ENCODE measurements at regions not wholly inside any gene's neighbourhood (a gene's known extent, or its start where the extent isn't known, plus 50 kb on each side); places are given as distances from the start of the nearest gene placed in this dataset.
"Not testable (repeated sequence)": the region's sequence is repeated elsewhere in the genome, so short reads cannot be mapped to it uniquely, and the experiment has no call there.

GRCh38 chr6:144922120-144922722, 637.1 kb downstream of the UTRN start:
- H3K79me2 ChIP-seq (ENCODE audit: low read length) = peaks cover 15% of the 10 kb centered on the region
- no peak overlapping the region for H2AFZ ChIP-seq (ENCODE audit: low read length)
- H3K27ac ChIP-seq (ENCODE audit: low read length) = peak overlapping the region; percentile 90
- H3K36me3 ChIP-seq (ENCODE audit: low read depth, low read length) = no peaks in the 10 kb centered on the region
- no peak overlapping the region for H3K4me3 ChIP-seq (ENCODE audit: low read length)
- no peaks in the 10 kb centered on the region for H3F3A ChIP-seq (ENCODE audit: low read length, unreplicated experiment)
- POLR2A ChIA-PET (ENCODE audit: unreplicated experiment) = no interaction called here
- TF ChIP-seq EZH2phosphoT487 (IDR thresholded peaks at IDR 0.05; ENCODE audit: borderline replicate concordance, low read length) = no peak
- TF ChIP-seq, protein P1, sequence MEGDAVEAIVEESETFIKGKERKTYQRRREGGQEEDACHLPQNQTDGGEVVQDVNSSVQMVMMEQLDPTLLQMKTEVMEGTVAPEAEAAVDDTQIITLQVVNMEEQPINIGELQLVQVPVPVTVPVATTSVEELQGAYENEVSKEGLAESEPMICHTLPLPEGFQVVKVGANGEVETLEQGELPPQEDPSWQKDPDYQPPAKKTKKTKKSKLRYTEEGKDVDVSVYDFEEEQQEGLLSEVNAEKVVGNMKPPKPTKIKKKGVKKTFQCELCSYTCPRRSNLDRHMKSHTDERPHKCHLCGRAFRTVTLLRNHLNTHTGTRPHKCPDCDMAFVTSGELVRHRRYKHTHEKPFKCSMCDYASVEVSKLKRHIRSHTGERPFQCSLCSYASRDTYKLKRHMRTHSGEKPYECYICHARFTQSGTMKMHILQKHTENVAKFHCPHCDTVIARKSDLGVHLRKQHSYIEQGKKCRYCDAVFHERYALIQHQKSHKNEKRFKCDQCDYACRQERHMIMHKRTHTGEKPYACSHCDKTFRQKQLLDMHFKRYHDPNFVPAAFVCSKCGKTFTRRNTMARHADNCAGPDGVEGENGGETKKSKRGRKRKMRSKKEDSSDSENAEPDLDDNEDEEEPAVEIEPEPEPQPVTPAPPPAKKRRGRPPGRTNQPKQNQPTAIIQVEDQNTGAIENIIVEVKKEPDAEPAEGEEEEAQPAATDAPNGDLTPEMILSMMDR (conservative IDR thresholded peaks at IDR 0.05; ENCODE audit: low read depth, low read length) = no peak
- TF ChIP-seq EZH2 (IDR thresholded peaks at IDR 0.05; ENCODE audit: low read length, unreplicated experiment) = no peak
- H3K9me3 ChIP-seq (ENCODE audit: low read length) = no peaks in the 10 kb centered on the region
- H4K20me1 ChIP-seq (ENCODE audit: low read length) = no peaks in the 10 kb centered on the region
- peaks cover 29% of the 10 kb centered on the region for H3K4me1 ChIP-seq (ENCODE audit: insufficient read depth, low read length)
- CTCF ChIA-PET = no interaction called here
- DNase-seq (peak; percentile 4), ATAC-seq (peak; percentile 56)
- H3K4me2 ChIP-seq (ENCODE audit: low read length) = peak overlapping the region; percentile 59; the same call in 1 of the 2 replicates
- intact Hi-C loops (cut with micrococcal nuclease) = loop anchor here (5.0 kb wide), 1 partner anchor 125 kb away; no protein-coding TSS in a partner anchor
- H3K9ac ChIP-seq (ENCODE audit: low read length) = peak overlapping the region; percentile 72
- no peaks in the 10 kb centered on the region for H3K27me3 ChIP-seq (ENCODE audit: low read length)
- H3K9me2 ChIP-seq (replicated peaks; ENCODE audit: low read length) = no peaks in the 10 kb centered on the region
- BruUV-seq (replicated peaks) = no TSS peak

DNA sequence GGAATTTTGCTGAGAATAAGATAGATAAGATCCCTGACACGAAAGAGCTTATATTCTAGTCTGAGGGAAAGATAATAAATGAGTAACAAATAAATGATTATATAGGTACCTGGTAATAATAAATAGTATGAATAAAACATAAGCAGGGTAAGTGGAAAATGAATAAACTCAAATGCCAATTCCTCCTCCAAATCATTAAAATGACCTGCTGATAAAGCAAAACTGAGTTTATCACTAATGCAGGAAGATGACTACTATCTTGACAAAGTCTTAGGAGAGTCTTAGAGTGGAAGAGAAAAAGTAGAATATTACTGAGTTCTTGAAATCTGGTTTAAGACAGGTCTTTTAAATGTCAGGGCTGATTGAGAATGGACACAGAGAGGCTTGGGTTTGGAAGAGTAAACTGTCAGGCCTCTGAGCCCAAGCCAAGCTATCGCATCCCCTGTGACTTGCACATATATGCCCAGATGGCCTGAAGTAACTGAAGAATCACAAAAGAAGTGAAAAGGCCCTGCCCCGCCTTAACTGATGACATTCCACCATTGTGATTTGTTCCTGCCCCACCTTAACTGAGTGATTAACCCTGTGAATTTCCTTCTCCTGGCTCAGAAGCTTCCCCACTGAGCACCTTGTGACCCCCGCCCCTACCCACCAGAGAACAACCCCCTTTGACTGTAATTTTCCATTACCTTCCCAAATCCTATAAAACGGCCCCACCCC, 637.8 kb downstream of the UTRN start:
- Histone ChIP-seq H3K79me2 (ENCODE audit: low read length) (peaks cover 15% of the 10 kb centered on the region), H3K27ac (ENCODE audit: low read length) (peak overlapping the region; percentile 90), H3K4me3 (ENCODE audit: low read length) (peak overlapping the region; percentile 43; the same call in 1 of the 2 replicates), H3K4me1 (ENCODE audit: insufficient read depth, low read length) (peaks cover 29% of the 10 kb centered on the region), H3K9ac (ENCODE audit: low read length) (peak overlapping the region; percentile 72), H3K4me2 (ENCODE audit: low read length) (peak overlapping the region; percentile 59)
- TSS peak; percentile 93 for BruUV-seq (replicated peaks)
- peak; percentile 57 for ATAC-seq
- H4K20me1 ChIP-seq (ENCODE audit: low read length); H3K9me2 ChIP-seq (replicated peaks; ENCODE audit: low read length); H3K9me3 ChIP-seq (ENCODE audit: low read length); H3K36me3 ChIP-seq (ENCODE audit: low read depth, low read length); CTCF ChIA-PET; H2AFZ ChIP-seq (ENCODE audit: low read length); H3F3A ChIP-seq (ENCODE audit: low read length, unreplicated experiment); H3K27me3 ChIP-seq (ENCODE audit: low read length): not testable (repeated sequence)
- DNase-seq = peak; percentile 25
- POLR2A ChIA-PET (ENCODE audit: unreplicated experiment) = interaction anchor here (1.2 kb wide), 1 partner anchor 25 kb away, joined by 6 read pairs; no protein-coding TSS in a partner anchor
- intact Hi-C loops (cut with micrococcal nuclease) = loop anchor here (5.0 kb wide), 1 partner anchor 126 kb away; no protein-coding TSS in a partner anchor

- intact Hi-C loops (cut with micrococcal nuclease) = loop anchor here (5.0 kb wide), 1 partner anchor 126 kb away; no protein-coding TSS in a partner anchor
- H3K27me3 ChIP-seq (ENCODE audit: low read length) = not testable (repeated sequence)
Measured at GRCh38 chr6:144923491-144923787, 638.3 kb downstream of the UTRN start.

More at GRCh38 chr6:144923491-144923787, 638.3 kb downstream of the UTRN start:
- H3K9me3 ChIP-seq (ENCODE audit: low read length); H3F3A ChIP-seq (ENCODE audit: low read length, unreplicated experiment); CTCF ChIA-PET; ATAC-seq; H4K20me1 ChIP-seq (ENCODE audit: low read length); H3K9me2 ChIP-seq (replicated peaks; ENCODE audit: low read length); H3K36me3 ChIP-seq (ENCODE audit: low read depth, low read length); H2AFZ ChIP-seq (ENCODE audit: low read length); H3K4me2 ChIP-seq (ENCODE audit: low read length); BruUV-seq (replicated peaks): not testable (repeated sequence)
- peak; percentile 11 for DNase-seq
- H3K4me1 ChIP-seq (ENCODE audit: insufficient read depth, low read length) = peaks cover 29% of the 10 kb centered on the region
- H3K4me3 ChIP-seq (ENCODE audit: low read length) = peak overlapping the region; percentile 43; the same call in 1 of the 2 replicates
- peaks cover 15% of the 10 kb centered on the region for H3K79me2 ChIP-seq (ENCODE audit: low read length)
- H3K9ac ChIP-seq (ENCODE audit: low read length) = peak overlapping the region; percentile 65
- peak overlapping the region; percentile 43 for H3K27ac ChIP-seq (ENCODE audit: low read length)
- POLR2A ChIA-PET (ENCODE audit: unreplicated experiment) = interaction anchor here (1.2 kb wide), 1 partner anchor 26 kb away, joined by 6 read pairs; no protein-coding TSS in a partner anchor

Measured in PC-3 (cell line).